ENCODE measurements at regions not wholly inside any gene's neighbourhood (a gene's known extent, or its start where the extent isn't known, plus 50 kb on each side); places are given as distances from the start of the nearest gene placed in this dataset.

- DNase-seq (ENCODE audit: extremely low spot score, insufficient read length, low read depth) = no peak
- FAIRE-seq = no peak
These were observed 212.1 kb upstream of the NRXN1 start for GRCh38 chr2:51243892-51244535.

GRCh38 chr2:51237626-51238271, 205.8 kb upstream of the NRXN1 start:
- FAIRE-seq (no peak), DNase-seq (ENCODE audit: extremely low spot score, insufficient read length, low read depth) (no peak)

- DNase-seq (ENCODE audit: extremely low spot score, insufficient read length, low read depth) = no peak
- no peak for FAIRE-seq
These were observed 200.1 kb upstream of the NRXN1 start for GRCh38 chr2:51232027-51232426.

DNA sequence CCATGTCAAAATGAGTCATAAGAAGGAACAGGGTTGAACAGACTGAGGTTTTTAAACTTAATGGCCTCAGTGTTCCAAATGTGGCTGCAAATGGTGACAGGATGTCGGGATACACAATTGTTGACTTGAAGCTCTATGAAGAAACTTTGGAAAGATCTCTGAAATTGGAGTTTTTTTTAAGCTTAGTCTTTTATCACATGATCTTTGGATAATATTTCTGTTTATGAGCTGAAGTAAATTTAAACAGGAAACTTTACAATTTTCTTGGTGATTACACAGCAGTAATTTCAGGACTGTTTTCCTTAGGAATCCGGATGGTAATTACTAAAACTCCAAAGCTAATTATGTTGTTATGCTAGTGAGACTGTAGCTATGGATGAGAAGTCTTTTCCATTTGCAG, 199.1 kb upstream of the NRXN1 start:
- FAIRE-seq = no peak
- no peak for DNase-seq (ENCODE audit: extremely low spot score, insufficient read length, low read depth)

GRCh38 chr2:51225377-51225776, 193.4 kb upstream of the NRXN1 start:
- DNase-seq (ENCODE audit: extremely low spot score, insufficient read length, low read depth) = no peak

DNA sequence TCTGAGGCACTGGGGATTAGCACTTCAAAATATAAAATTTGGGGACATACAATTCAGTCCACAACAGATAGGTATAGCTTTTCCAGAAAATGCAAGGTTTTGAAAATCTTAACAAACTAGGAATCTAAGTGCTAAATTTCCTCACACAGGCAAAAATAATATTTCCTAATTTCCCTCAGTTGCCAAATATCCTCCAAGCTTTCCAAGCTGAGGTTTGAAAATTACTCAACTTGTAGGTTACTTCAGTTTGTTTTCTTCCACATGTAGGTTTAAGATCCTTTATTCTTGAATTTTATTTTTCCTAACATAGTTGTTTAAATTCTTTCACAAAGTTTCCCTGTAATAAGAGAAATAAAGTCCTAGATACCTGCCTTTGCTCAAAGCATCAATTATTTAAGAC, 192.9 kb upstream of the NRXN1 start:
- DNase-seq (ENCODE audit: extremely low spot score, insufficient read length, low read depth) = no peak
- FAIRE-seq = no peak

More at GRCh38 chr2:51225377-51225776, 193.4 kb upstream of the NRXN1 start:
- no peak for FAIRE-seq

- DNase-seq (ENCODE audit: extremely low spot score, insufficient read length, low read depth) (no peak), FAIRE-seq (no peak)
These were observed 190.2 kb upstream of the NRXN1 start for GRCh38 chr2:51222106-51222505.

- DNase-seq (ENCODE audit: extremely low spot score, insufficient read length, low read depth) (no peak), FAIRE-seq (no peak)
These were observed 188.7 kb upstream of the NRXN1 start for GRCh38 chr2:51220606-51221005.

DNA sequence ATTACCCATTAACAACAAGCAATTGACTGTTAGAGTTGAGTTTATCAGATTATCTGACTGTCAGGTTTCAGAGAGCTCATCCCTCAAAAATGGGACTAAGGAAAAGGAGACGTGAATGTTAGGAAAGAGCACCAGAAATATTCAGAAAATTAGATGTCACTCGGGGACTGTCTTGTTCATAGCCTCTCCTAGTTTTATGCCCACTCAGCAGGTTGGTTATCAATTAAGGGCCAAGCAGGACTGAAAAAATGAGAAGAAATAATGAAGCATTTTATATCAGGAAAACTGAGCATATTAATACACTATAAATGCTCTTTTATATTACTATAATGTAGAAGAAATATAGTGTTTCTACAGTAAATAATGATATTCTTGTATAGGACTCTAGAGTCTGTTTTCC, 188.1 kb upstream of the NRXN1 start:
- no peak for DNase-seq (ENCODE audit: extremely low spot score, insufficient read length, low read depth)
- FAIRE-seq = no peak

DNA sequence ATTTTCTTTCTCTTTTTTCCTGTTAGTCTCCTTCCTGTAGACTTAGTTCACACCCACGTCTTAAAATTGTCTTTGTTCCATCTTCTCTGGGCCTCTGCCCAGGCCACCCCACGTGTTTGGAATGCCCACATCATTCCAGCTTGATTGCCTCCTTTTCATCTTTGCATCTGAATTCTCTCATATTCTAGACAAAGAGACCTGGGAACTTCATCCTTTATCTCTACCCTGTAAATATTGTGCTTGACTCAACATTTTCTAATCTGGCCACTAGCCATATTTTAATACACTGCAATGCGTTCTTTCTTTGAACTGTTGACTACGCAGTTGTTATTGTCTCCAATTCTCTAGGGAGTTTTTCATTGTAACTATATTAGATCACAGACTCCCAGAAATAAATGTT, 187.5 kb upstream of the NRXN1 start:
- no peak for FAIRE-seq
- DNase-seq (ENCODE audit: extremely low spot score, insufficient read length, low read depth) = no peak

GRCh38 chr2:51218047-51218446, 186.1 kb upstream of the NRXN1 start:
- FAIRE-seq = no peak

GRCh38 chr2:51213826-51214225, 181.9 kb upstream of the NRXN1 start:
- FAIRE-seq (no peak), DNase-seq (ENCODE audit: extremely low spot score, insufficient read length, low read depth) (no peak)

More at GRCh38 chr2:51218047-51218446, 186.1 kb upstream of the NRXN1 start:
- DNase-seq (ENCODE audit: extremely low spot score, insufficient read length, low read depth) = no peak

DNA sequence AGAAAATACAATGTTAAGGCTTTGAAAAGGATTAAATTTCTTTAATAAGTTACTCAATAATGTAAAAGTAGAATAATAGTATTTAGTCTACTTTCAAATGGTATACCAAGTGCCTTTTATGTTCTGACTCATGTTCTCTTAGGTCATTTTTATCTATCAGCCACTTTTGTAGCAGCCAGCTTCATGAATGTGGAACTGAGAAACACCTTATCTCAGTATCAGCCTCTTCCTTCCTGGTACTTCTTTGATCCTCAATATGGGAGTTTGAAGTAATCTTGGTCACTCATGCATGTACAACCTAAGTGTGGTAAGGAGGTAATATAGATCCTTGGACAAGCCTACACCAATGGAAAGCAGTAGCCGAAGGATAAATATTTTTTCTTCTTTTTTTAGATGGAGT, 180.4 kb upstream of the NRXN1 start:
- DNase-seq (ENCODE audit: extremely low spot score, insufficient read length, low read depth) (no peak), FAIRE-seq (no peak)

GRCh38 chr2:51208521-51208920, 176.6 kb upstream of the NRXN1 start:
- no peak for FAIRE-seq
- DNase-seq (ENCODE audit: extremely low spot score, insufficient read length, low read depth) = no peak

- DNase-seq (ENCODE audit: extremely low spot score, insufficient read length, low read depth) = no peak
- no peak for FAIRE-seq
These were observed 169.4 kb upstream of the NRXN1 start for GRCh38 chr2:51201295-51201694.

GRCh38 chr2:51194656-51195055, 162.7 kb upstream of the NRXN1 start:
- FAIRE-seq (no peak), DNase-seq (ENCODE audit: extremely low spot score, insufficient read length, low read depth) (no peak)

DNA sequence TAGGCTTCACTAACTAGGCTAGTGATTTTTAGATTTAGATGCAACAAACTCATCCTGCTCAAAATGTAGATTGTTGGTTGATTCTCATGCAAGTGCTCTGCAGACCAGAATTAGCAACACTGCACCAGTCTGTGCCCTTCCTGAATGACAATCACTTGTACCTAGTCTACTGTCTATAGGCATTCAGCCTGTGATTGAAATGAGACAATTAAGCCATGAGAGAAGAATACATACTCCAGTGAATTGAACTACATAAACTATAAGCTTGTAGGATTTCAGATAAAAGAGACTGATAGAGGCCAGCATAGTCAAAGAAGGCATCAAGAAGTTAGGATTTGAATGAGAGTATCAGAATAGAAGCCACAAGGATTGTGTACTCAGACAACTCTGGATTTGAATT, 138.3 kb upstream of the NRXN1 start:
- FAIRE-seq (no peak), DNase-seq (ENCODE audit: extremely low spot score, insufficient read length, low read depth) (no peak)

- DNase-seq (ENCODE audit: extremely low spot score, insufficient read length, low read depth) (no peak), FAIRE-seq (no peak)
These were observed 133.8 kb upstream of the NRXN1 start for GRCh38 chr2:51165534-51166260.

DNA sequence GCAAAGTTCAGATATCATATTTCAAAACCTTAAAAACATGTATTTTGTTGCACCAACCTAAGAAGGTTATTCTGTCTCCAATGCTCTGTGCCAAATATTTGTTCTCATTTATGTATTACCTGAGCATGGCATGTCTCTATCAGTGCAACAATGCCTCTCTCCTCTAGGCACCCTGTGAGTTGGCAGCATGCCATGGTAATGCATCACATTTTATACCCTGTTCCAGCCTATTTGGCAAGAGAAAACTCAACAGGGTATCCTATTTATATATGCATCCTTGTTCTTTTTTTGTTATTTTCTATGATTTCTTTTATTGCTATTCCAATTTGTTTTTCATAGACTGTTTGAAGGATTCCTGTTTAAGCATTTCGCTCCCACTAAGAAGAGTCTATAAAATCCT, 126.3 kb upstream of the NRXN1 start:
- no peak for DNase-seq (ENCODE audit: extremely low spot score, insufficient read length, low read depth)
- no peak for FAIRE-seq

- no peak for DNase-seq (ENCODE audit: extremely low spot score, insufficient read length, low read depth)
- FAIRE-seq = no peak
These were observed 121.3 kb upstream of the NRXN1 start for GRCh38 chr2:51153236-51153635.

DNA sequence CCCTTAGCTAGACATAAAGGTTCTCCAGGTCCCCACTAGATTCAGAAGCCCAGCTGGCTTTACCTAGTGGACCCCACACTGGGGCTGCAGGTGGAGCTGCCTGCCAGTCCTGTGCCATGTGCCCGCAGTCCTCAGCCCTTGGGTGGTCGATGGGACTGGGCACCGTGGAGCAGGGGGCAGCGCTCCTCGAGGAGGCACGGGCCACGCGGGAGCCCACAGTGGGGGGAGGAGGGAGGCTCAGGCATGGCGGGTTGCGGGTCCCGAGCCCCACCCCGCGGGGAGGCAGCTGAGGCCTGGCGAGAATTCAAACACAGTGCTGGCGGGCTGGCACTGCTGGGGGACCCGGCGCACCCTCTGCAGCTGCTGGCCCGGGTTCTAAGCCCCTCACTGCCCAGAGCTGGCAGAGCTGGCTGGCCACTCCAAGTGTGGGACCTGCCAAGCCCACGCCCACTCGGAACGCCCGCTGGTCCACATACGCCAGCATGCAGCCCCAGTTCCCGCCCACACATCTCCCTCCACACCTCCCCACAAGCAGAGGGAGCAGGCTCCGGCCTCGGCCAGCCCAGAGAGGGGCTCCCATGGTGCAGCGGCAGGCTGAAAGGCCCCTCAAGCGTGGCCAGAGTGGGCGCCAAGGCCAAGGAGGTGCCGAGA, 119.7 kb upstream of the NRXN1 start:
- FAIRE-seq (no peak), DNase-seq (ENCODE audit: extremely low spot score, insufficient read length, low read depth) (no peak)

Measured in GM18507 (cell line).